Right renal cortex interstitium (tissue), 3 donors: ENCODE measurements at regions not wholly inside any gene's neighbourhood (a gene's known extent, or its start where the extent isn't known, plus 50 kb on each side); places are given as distances from the start of the nearest gene placed in this dataset.

ENCODE experiments used
- DNase-seq, 3 donors: peaks; one replicate each; pipeline ENCODE4 v3.0.0-alpha.2; 2013; ENCODE audit warnings: low read depth in 3 of 3, low spot score in 2 of 3

DNA sequence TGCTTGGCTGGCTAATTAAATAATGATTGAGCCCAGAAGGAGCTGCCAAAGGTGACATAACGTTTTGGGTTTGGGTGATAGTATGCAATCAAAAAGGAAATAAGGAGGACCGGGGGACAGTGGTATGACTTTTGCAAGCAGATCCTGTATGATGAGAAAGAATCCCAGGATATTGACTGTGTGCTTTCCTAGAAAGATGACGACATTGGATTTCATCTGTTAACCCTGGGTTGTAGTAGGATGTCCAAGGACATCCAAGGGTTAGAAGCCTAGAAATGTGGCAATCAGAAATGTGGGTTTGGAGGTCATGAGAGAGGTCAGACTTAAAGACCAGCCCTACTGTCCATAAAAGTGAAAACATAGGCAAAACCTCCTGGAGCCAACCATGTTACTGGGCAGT lies 50.3 kb upstream of the HMHB1 start:
- no peak for DNase-seq

DNA sequence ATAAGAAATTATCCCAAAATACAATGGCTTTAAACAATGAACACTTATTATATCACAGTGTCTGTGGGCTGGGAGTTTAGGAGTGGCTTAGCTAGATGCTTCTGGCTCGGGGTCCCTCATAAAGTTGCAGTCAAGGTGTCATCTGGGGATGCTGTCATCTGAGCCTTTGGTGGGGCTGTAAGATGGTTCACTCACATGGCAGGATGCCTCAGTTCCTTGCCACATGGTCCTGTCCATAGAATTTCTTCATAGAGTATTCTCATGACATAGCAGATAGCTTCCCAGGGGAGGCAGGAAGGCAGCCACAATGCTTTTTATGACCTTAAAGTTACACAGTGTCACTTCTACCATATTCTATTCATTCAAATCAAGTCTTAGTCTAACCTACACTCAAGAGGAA lies 51.2 kb upstream of the HMHB1 start:
- DNase-seq = no peak

GRCh38 chr5:143760131-143760505 lies 51.8 kb upstream of the HMHB1 start:
- no peak for DNase-seq

DNA sequence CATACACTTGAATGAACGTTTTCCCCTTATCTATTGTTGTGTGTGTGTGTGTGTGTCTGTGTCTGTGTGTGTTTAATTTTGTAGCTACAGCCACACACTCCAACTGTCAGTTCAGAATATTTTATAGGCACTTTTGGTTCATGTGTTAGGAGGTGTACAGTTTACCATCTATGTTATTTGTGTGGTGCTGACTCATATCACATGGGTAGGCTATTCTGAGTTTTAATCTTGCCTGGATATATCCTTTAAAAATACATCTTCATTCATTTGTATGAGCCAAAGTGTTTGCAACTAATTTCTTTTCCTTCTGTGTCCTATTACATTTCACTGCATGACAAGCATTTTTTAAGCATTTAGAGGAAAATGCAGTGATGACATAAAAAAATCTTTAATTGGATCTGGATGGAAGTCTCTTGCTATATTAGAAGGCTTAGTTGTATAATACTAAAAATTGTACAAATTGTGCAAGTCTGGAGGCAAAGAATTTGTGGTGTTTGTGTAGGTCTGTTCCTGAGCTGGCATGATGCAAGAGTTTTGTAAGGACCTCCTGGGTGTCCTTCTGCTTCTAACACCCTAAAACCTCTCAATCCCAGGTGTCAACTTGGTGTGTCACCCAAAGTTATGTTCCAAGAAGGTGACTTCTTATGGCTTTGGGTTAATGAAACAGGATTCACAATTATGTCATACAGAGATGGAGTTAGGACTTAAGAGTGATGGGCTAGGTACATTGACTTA lies 52.4 kb upstream of the HMHB1 start:
- DNase-seq = no peak

GRCh38 chr5:143758750-143759149 lies 53.2 kb upstream of the HMHB1 start:
- DNase-seq = no peak

DNA sequence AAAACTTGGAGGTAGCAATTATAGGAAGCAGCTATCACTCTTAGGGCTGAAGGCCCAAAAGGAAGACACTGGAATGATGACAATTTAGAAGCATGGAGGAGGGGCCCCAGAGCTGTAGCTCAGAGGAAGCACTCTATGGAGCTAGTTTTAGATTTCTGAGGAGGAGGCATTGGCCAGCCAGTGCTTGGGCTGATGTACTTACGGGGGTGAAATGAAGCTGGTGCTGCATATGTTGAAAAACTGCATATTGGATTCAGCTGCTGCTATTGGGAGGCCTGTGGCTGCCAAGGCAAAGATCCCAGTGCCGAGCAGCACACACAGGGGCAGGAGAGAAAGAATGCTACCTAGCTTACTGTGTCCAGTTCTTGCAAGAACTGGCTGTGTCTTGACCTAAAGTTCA lies 53.9 kb upstream of the HMHB1 start:
- DNase-seq = no peak

GRCh38 chr5:143757116-143757515 lies 54.8 kb upstream of the HMHB1 start:
- no peak for DNase-seq

DNA sequence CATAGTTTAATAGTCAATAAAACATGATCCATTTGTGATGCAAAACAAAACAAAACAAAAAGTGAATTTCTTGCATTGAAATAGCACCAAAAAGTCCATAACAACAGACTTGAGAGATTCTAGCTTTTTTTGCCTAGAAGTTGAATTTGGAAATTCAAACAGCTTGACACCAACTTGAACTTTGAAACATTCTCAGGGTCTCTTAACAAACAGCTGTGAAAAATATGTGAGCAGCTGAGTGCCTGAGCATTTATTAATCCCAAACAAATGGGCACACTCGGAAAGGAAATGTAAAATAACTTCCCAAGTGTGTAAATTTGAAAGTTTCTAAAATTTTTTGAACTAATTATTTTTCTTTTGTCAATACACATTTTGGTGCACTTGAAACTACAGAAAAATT lies 56.0 kb upstream of the HMHB1 start:
- DNase-seq = no peak

DNA sequence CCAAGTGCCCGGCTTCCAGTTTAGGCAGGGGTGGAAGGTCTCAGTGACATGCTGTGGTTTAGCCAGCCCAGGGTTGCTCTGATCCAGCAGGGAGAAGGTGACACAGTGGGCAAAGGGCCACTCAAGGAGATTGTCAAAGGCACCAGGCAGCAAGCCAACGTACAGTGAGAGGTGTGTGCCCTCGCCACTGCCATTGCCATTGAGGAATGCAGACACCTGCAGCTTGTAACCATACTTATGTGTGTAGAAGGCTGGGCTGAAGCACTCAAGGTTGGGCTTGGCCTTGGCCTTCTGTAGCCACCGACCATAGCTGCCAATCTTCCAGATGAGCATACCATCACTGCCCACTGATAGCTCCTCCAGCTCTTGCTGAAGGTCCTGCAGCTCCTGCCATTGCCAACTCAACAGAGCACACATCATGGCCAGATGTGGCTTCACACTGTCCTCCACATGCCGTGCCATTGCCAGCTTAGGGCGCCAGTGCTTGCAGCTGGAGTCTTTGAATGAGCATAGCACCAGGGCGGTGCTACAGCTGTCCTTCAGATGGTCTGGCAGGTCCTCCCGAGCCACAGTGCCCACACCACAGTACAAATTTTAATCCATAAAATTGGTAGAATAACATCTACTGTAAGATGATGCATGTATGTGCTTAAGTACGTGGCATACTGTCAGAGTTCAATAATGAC lies 59.7 kb upstream of the HMHB1 start:
- no peak for DNase-seq

- no peak for DNase-seq
Measured at GRCh38 chr5:143751342-143751741, 60.6 kb upstream of the HMHB1 start.

DNA sequence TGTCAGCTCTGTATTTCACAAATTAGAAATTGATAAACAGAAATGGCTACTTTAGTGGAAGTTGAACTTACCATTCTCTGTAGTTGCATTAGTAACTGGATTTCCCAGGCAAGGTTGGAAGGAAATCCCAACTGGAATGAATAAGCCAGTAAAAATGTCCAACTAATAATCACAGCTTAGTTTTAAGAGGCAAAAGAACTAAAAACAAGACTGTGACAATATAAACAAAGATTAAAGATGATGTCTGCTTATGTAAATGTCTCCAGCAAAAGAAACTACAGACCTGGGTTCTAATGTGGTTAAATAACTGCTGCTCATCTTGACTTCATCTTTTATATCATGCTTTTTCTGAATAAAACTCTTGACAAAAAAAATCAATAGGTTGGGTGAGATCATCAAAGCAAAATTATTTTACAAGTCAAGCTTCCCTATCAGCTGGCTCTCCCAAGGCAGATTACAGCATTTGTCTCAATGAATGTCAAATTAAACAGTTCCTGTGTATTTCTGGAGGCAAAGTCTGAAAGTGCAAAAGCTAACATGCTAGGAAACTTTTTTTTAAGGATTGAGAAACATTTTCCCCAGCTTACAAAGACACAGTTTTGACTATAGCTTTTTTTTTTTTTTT lies 62.3 kb upstream of the HMHB1 start:
- no peak for DNase-seq

- no peak for DNase-seq
Measured at GRCh38 chr5:143748516-143748915, 63.4 kb upstream of the HMHB1 start.

GRCh38 chr5:143742951-143743350 lies 69.0 kb upstream of the HMHB1 start:
- DNase-seq = no peak

DNA sequence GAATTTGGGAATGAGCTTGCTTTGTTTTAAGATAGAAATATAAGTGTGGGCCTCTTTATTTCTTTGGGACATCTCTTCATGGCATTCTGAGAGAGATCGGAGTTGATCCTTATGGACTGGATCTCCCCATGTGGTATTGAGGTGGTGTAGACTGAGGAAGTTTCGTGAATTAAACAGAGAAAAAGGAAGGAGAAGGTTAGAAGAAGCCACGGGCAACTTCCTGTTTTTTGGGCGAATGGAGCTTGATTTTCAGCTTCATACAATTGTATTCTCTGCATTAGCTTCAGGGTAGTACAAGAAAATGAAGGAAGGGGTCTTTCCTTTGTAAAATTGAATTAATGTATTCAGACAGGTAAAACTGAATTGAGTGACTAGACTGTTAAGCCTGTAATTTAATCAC lies 70.5 kb upstream of the HMHB1 start:
- DNase-seq = no peak

GRCh38 chr5:143740956-143741355 lies 71.0 kb upstream of the HMHB1 start:
- DNase-seq = no peak

- DNase-seq = no peak
Measured at GRCh38 chr5:143739746-143740145, 72.2 kb upstream of the HMHB1 start.

GRCh38 chr5:143738417-143739401 lies 73.3 kb upstream of the HMHB1 start:
- DNase-seq = no peak

DNA sequence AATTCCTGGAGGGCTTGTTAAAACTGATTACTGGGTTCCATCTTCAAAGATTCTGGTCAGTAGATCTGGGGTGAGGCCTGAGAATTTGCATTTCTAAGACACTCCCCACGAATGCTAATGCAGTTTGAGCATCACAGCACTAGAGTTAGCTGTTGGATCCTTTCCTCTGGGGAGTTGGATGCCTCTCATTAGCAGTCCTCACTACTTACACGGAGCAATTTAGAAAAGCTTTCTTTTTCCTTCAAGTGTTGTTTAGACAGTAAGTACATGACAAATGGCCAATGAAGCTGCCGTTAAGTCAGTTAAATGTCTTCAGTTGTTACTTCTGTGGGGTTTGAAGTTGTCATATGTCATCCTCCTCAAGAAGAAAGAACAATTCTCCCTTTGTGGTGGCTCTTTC lies 74.9 kb upstream of the HMHB1 start:
- DNase-seq = no peak

GRCh38 chr5:143734456-143734780 lies 77.5 kb upstream of the HMHB1 start:
- DNase-seq = no peak

- DNase-seq = no peak
Measured at GRCh38 chr5:143733665-143734455, 78.1 kb upstream of the HMHB1 start.
